ENCODE measurements at regions not wholly inside any gene's neighbourhood (a gene's known extent, or its start where the extent isn't known, plus 50 kb on each side); places are given as distances from the start of the nearest gene placed in this dataset.

DNA sequence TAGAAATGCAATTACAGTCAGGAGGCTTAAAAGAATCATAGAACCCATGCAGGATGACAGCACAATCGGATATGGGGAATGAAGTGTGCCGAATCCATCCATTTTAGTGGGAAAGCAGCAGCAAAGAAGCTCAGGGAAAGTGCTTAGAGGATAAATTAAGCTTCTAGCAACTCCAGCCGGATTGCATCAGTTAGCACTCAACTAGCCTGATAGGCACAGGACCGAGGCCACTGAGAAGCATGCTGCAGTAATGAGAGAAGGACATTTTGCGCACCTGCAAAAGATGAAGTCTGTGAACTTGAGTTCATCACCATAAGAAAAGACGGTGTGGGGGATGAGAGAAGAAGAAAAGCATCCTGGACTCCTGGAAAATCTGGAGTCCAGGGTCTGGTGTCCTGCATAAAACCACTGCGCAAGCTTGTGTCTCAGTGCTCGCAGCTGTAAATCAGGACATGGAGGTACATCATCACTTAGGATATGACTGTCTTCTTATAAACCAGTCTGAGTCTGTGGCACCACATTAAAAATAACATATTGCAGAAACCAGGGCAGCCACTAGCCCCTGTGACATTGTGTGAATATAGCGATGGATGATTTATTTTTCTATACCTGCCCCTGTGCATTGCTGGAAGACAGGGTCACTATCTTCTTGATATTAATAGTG lies 665.5 kb upstream of the SOX11 start:
- ATAC-seq (no peak), DNase-seq (ENCODE audit: low spot score) (no peak)
- H3K27me3 Mint-ChIP-seq = no peaks in the 10 kb centered on the region
- no peak overlapping the region for H3K4me3 Mint-ChIP-seq
- peaks cover 0 to 3% of the 10 kb centered on the region in 2 donors for H3K4me1 Mint-ChIP-seq (ENCODE audit: low read depth in 2 of 2)
- H3K9me3 Mint-ChIP-seq = peaks cover 23% of the 10 kb centered on the region
- H3K27ac Mint-ChIP-seq = no peak overlapping the region
- peaks cover 15% of the 10 kb centered on the region for H3K36me3 Mint-ChIP-seq

DNA sequence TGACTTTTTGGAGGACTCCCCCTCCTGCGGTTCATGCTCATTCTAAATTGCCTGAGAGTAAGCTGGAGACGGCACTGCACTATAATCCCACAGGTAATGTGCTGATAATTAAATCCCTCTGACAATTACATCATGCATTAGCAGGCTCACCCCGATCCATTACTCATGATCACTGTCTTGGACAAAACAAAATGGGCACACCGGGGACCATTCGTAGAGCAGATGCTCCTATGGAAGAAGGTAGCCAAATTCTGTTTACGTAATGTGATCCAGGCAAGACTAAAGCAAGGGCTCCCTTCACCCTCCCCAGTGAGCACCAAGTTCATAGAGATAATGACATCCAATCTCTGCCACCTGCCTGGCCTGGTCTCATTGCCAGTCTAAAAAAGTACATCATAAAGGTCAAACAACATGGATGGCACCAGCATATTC lies 657.1 kb upstream of the SOX11 start:
- H3K36me3 Mint-ChIP-seq = no peaks in the 10 kb centered on the region
- DNase-seq (ENCODE audit: low spot score) (no peak), ATAC-seq (no peak)
- H3K9me3 Mint-ChIP-seq = peaks cover 2% of the 10 kb centered on the region
- no peaks in the 10 kb centered on the region for H3K4me1 Mint-ChIP-seq (ENCODE audit: low read depth in 2 of 2)
- H3K27ac Mint-ChIP-seq = no peak overlapping the region
- H3K27me3 Mint-ChIP-seq = no peaks in the 10 kb centered on the region
- no peak overlapping the region for H3K4me3 Mint-ChIP-seq

- ATAC-seq = no peak
- Mint-ChIP-seq H3K9me3 (peaks cover 13% of the 10 kb centered on the region), H3K4me3 (no peak overlapping the region), H3K27ac (no peak overlapping the region), H3K36me3 (no peaks in the 10 kb centered on the region), H3K4me1 (ENCODE audit: low read depth in 2 of 2) (no peaks in the 10 kb centered on the region), H3K27me3 (no peaks in the 10 kb centered on the region)
- no peak for DNase-seq (ENCODE audit: low spot score)
Observed at GRCh38 chr2:5036256-5036655, 655.9 kb upstream of the SOX11 start.

DNA sequence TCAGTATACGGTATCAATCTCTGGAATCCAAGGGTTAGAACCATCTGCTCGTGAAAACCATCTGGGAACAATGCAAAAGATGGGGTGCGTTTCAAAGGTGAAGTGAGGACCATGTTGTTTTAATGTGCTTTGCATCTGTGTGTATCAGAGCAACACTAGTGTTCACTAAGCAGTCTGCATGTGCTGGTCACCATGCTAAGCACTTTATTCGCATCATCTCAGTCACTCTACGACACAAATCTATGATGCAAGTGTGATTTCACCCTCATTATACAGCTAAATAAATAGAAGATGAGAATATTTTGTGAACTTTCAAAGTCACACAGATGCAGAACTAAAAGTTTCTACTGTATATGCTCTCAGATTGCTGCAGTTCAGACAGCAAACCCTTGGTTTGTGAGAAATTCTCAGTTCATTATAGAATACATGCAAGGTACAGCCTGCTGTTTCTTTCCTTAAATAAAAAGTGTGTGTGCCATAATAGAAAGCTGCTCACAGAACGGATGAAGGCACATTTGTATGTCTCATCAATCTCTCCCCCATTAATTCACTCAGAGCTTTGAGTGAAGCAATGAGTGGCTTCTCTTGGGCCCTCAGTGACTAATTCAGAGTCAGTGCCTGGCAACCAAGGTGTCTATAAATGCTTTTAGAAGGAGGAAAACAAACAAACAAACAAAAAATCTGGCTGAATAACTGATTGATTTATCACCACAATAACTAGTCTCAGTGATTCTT lies 652.8 kb upstream of the SOX11 start:
- no peaks in the 10 kb centered on the region for H3K36me3 Mint-ChIP-seq
- no peak for ATAC-seq
- no peaks in the 10 kb centered on the region for H3K27me3 Mint-ChIP-seq
- H3K27ac Mint-ChIP-seq = no peak overlapping the region
- peaks cover 18% of the 10 kb centered on the region for H3K9me3 Mint-ChIP-seq
- H3K4me1 Mint-ChIP-seq (ENCODE audit: low read depth in 2 of 2) = no peaks in the 10 kb centered on the region
- H3K4me3 Mint-ChIP-seq = no peak overlapping the region
- DNase-seq (ENCODE audit: low spot score) = no peak

GRCh38 chr2:5040571-5040970 lies 651.6 kb upstream of the SOX11 start:
- peaks cover 22% of the 10 kb centered on the region for H3K9me3 Mint-ChIP-seq
- H3K4me3 Mint-ChIP-seq = no peak overlapping the region
- H3K36me3 Mint-ChIP-seq = no peaks in the 10 kb centered on the region
- no peaks in the 10 kb centered on the region for H3K4me1 Mint-ChIP-seq (ENCODE audit: low read depth in 2 of 2)
- DNase-seq (ENCODE audit: low spot score) = no peak
- H3K27me3 Mint-ChIP-seq = no peaks in the 10 kb centered on the region
- H3K27ac Mint-ChIP-seq = no peak overlapping the region
- no peak for ATAC-seq

DNA sequence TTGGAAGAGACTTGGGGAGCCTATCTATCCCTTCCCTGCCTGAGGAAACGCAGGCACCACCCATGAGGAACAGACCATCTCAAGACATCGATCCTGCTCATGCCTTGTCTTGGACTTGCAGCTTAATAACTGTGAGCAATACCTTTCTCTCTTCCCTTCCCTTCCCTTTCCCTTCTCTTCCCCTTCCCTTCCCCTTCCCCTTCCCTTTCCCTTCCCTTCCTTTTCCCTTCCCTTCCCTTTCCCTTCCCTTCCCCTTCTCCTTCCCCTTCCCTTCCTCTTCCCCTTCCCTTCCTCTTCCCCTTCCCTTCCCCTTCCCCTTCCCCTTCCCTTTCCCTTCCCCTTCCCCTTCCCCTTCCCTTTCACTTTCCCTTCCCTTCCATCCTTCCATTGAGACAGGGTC lies 650.7 kb upstream of the SOX11 start:
- Mint-ChIP-seq H3K27ac (no peak overlapping the region), H3K36me3 (no peaks in the 10 kb centered on the region), H3K9me3 (peaks cover 22% of the 10 kb centered on the region), H3K4me1 (ENCODE audit: low read depth in 2 of 2) (no peaks in the 10 kb centered on the region), H3K27me3 (no peaks in the 10 kb centered on the region), H3K4me3 (no peak overlapping the region)
- no peak for ATAC-seq
- no peak for DNase-seq (ENCODE audit: low spot score)

- ATAC-seq (no peak), DNase-seq (ENCODE audit: low spot score) (no peak)
- Mint-ChIP-seq H3K36me3 (no peaks in the 10 kb centered on the region), H3K4me1 (ENCODE audit: low read depth in 2 of 2) (no peaks in the 10 kb centered on the region), H3K27me3 (no peaks in the 10 kb centered on the region), H3K4me3 (no peak overlapping the region), H3K27ac (no peak overlapping the region), H3K9me3 (peaks cover 24% of the 10 kb centered on the region)
Observed at GRCh38 chr2:5042666-5043440, 649.3 kb upstream of the SOX11 start.

DNA sequence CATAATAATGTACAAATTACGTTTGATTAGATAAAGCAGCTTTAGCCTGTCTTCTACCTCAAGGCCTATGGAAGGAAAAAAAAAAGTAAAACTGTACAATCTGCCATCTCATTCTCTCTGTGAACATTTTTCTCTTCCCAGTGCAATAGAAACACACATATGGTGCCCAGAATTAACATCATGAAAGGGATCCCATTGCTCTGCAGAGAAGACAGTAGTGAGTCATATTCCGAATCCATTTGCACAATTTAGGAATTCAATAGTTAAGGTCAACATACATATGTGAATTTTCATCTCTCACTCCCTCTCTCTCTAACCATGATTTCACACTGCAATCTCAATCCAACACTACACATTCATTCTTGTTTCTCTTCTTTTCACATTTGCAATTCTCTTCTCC lies 640.9 kb upstream of the SOX11 start:
- no peak for ATAC-seq
- peaks cover 8% of the 10 kb centered on the region for H3K36me3 Mint-ChIP-seq
- H3K27ac Mint-ChIP-seq = no peak overlapping the region
- H3K4me1 Mint-ChIP-seq (ENCODE audit: low read depth in 2 of 2) = no peaks in the 10 kb centered on the region
- H3K27me3 Mint-ChIP-seq = no peaks in the 10 kb centered on the region
- H3K9me3 Mint-ChIP-seq = peaks cover 13% of the 10 kb centered on the region
- no peak overlapping the region for H3K4me3 Mint-ChIP-seq
- no peak for DNase-seq (ENCODE audit: low spot score)

DNA sequence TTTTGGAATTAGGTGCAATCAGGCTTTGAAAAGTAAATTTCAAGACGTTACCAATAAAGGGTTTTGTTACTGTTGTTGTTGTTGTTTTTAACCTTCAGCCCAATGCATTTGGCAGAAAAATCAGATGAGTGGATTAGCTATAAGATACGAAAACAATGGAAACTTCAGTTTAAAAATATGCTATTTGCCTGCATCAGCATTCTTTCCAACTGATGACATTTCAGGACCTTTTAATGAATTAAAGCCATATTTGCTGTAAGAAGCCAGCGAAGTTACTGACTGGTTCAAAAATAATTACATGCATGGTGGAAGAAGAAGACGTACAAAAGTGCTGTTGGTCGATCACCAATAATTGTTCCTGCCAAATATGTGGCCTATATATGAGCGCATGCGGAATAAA lies 639.3 kb upstream of the SOX11 start:
- no peak for DNase-seq (ENCODE audit: low spot score)

DNA sequence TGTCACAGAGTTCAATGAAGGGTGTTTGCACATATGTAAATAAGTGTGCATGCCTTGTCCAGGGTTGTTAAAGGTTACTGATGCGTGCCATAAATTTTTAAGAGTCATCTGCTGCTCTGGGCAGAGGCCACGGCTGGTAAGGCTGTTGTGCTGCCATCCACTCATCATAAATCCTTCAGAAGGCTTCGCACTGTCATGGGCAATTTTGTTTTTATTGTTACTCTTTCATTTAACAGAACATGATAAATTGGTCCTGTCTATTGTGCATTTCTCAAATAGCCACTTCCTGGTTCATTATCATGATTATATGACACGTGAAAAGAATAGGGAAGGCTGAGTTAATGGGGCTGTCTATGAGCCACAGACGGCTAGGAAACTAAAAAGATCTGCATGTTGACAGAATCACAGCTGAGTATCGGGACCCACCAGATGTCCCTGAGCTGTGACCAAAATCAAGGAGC lies 634.3 kb upstream of the SOX11 start:
- Mint-ChIP-seq H3K9me3 (peaks cover 16% of the 10 kb centered on the region), H3K27me3 (no peaks in the 10 kb centered on the region), H3K4me1 (ENCODE audit: low read depth in 2 of 2) (no peaks in the 10 kb centered on the region), H3K36me3 (peaks cover 6% of the 10 kb centered on the region), H3K27ac (no peak overlapping the region), H3K4me3 (no peak overlapping the region)
- DNase-seq (ENCODE audit: low spot score) (no peak), ATAC-seq (no peak)

More for the DNA sequence above, 639.3 kb upstream of the SOX11 start:
- ATAC-seq = no peak
- Mint-ChIP-seq H3K4me3 (no peak overlapping the region), H3K9me3 (peaks cover 14% of the 10 kb centered on the region), H3K27ac (no peak overlapping the region), H3K27me3 (no peaks in the 10 kb centered on the region), H3K36me3 (peaks cover 8% of the 10 kb centered on the region), H3K4me1 (ENCODE audit: low read depth in 2 of 2) (no peaks in the 10 kb centered on the region)

DNA sequence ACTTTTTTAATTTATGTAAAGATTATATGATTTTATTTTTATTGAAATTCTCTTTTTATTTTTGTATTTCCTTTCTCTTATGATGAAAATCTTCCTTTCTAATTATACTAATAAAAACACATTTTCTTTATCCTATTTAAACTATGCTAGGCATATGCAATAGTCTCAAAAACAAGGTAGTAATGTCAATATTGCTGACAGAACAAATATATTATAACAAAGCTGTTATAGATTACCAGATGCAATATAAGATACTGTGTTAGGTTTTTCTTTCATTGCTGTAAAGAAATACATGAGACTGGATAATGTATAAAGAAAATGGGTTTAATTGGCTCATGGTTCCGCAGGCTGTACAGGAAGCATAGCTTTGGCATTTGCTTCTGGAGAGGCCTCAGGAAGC lies 631.2 kb upstream of the SOX11 start:
- H3K4me1 Mint-ChIP-seq (ENCODE audit: low read depth in 2 of 2) = no peaks in the 10 kb centered on the region
- no peaks in the 10 kb centered on the region for H3K27me3 Mint-ChIP-seq
- H3K36me3 Mint-ChIP-seq = peaks cover 12% of the 10 kb centered on the region
- H3K4me3 Mint-ChIP-seq = no peak overlapping the region
- H3K9me3 Mint-ChIP-seq = peaks cover 23% of the 10 kb centered on the region
- ATAC-seq (no peak), DNase-seq (ENCODE audit: low spot score) (no peak)
- no peak overlapping the region for H3K27ac Mint-ChIP-seq

DNA sequence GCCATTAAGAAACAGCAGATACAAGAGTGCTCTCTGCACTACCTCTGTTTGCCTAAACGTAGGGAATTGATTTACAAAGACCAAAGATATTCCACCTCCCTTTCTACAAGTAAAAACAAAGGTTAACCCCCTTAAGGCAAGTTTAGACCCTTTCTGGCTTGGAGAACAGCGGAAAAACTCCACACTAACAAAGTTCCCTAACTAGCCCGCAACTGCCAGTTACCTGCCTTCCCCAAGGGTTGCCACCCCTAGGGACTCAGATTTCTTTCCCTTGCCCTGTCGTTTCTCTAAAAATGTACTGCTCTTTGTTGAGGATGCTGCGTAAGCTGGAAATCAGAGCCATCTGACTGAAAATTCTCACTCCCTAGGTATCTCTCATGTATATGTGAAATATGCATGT lies 627.5 kb upstream of the SOX11 start:
- Mint-ChIP-seq H3K27ac (no peak overlapping the region), H3K4me1 (ENCODE audit: low read depth in 2 of 2) (no peaks in the 10 kb centered on the region), H3K36me3 (peaks cover 6% of the 10 kb centered on the region), H3K4me3 (no peak overlapping the region), H3K27me3 (no peaks in the 10 kb centered on the region), H3K9me3 (peaks cover 14% of the 10 kb centered on the region)
- ATAC-seq (no peak), DNase-seq (ENCODE audit: low spot score) (no peak)

DNA sequence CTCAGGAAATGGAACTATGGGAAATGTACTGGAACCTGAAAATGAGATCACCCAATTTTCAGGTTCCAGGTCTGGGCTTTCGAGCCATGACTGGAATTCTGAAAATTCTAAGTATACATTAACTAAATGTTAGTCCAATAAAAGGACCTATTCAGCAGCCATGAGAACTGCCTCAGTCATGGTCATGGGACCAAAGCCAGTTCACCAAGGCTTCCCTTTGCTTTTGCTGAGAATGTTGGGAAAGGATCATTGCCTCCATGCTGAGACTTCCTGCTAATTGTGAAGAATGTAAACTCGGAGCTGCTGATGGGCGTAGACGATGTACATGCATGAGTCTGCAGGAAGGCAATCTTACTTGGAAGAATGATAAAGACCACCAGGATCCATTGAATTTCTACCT lies 624.4 kb upstream of the SOX11 start:
- peaks cover 12% of the 10 kb centered on the region for H3K36me3 Mint-ChIP-seq

GRCh38 chr2:5070257-5070656 lies 621.9 kb upstream of the SOX11 start:
- Mint-ChIP-seq H3K9me3 (peaks cover 13% of the 10 kb centered on the region), H3K4me1 (ENCODE audit: low read depth in 2 of 2) (no peaks in the 10 kb centered on the region), H3K4me3 (no peak overlapping the region), H3K36me3 (peaks cover 12% of the 10 kb centered on the region), H3K27me3 (no peaks in the 10 kb centered on the region), H3K27ac (no peak overlapping the region)
- DNase-seq (ENCODE audit: low spot score) (no peak), ATAC-seq (no peak)

More for the DNA sequence above, 624.4 kb upstream of the SOX11 start:
- Mint-ChIP-seq H3K27me3 (no peaks in the 10 kb centered on the region), H3K4me1 (ENCODE audit: low read depth in 2 of 2) (no peaks in the 10 kb centered on the region), H3K9me3 (peaks cover 18% of the 10 kb centered on the region), H3K27ac (no peak overlapping the region), H3K4me3 (no peak overlapping the region)
- ATAC-seq = no peak
- no peak for DNase-seq (ENCODE audit: low spot score)
